ENCODE measurements at regions not wholly inside any gene's neighbourhood (a gene's known extent, or its start where the extent isn't known, plus 50 kb on each side); places are given as distances from the start of the nearest gene placed in this dataset.

- H3K9me3 ChIP-seq (replicated peaks in 1 of 3): no peaks in the 10 kb centered on the region
- H3K27me3 ChIP-seq: no peaks in the 10 kb centered on the region
- H3K27ac ChIP-seq: no peak overlapping the region
- TF ChIP-seq CTCF (IDR thresholded peaks at IDR 0.05): no peak
- no peak for TF ChIP-seq POLR2A (IDR thresholded peaks at IDR 0.05)
- H3K4me3 ChIP-seq: no peak overlapping the region
- H3K4me1 ChIP-seq (replicated peaks in 1 of 2): no peaks in the 10 kb centered on the region
- no peaks in the 10 kb centered on the region for H3K36me3 ChIP-seq (replicated peaks in 1 of 2)
- no peak for DNase-seq
- intact Hi-C loops (cut with DNase I): no loop called here
- WGBS, 4 donors: 60 to 72% (median 71%) methylated on average over 1 of the region's 1 CpG
These were observed 329.5 kb downstream of the TPBG start for GRCh38 chr6:82693094-82693493.

- DNase-seq: no peak
- WGBS, 4 donors: 68 to 77% (median 72%) methylated on average over 3 of the region's 3 CpGs
- no peaks in the 10 kb centered on the region for H3K36me3 ChIP-seq (replicated peaks in 1 of 2)
- H3K9me3 ChIP-seq (replicated peaks in 1 of 3): no peaks in the 10 kb centered on the region
- H3K4me3 ChIP-seq: no peak overlapping the region
- H3K27ac ChIP-seq: no peak overlapping the region
- H3K4me1 ChIP-seq (replicated peaks in 1 of 2): no peaks in the 10 kb centered on the region
- intact Hi-C loops (cut with DNase I): no loop called here
- TF ChIP-seq CTCF (IDR thresholded peaks at IDR 0.05) (no peak), POLR2A (IDR thresholded peaks at IDR 0.05) (no peak)
- no peaks in the 10 kb centered on the region for H3K27me3 ChIP-seq
These were observed 337.7 kb downstream of the TPBG start for GRCh38 chr6:82701341-82701740.

- WGBS, 4 donors: 45 to 63% (median 55%) methylated on average over 3 of the region's 3 CpGs
- no peak for TF ChIP-seq POLR2A (IDR thresholded peaks at IDR 0.05)
- TF ChIP-seq CTCF (IDR thresholded peaks at IDR 0.05): no peak
- intact Hi-C loops (cut with DNase I): no loop called here
- Histone ChIP-seq H3K27me3 (no peaks in the 10 kb centered on the region), H3K4me1 (replicated peaks in 1 of 2) (no peaks in the 10 kb centered on the region), H3K27ac (no peak overlapping the region), H3K36me3 (replicated peaks in 1 of 2) (no peaks in the 10 kb centered on the region), H3K4me3 (no peak overlapping the region), H3K9me3 (replicated peaks in 1 of 3) (no peaks in the 10 kb centered on the region)
- no peak for DNase-seq
These were observed 339.0 kb downstream of the TPBG start for GRCh38 chr6:82702574-82702973.

- Histone ChIP-seq H3K27ac (no peak overlapping the region), H3K4me1 (replicated peaks in 1 of 2) (no peaks in the 10 kb centered on the region), H3K9me3 (replicated peaks in 1 of 3) (no peaks in the 10 kb centered on the region), H3K36me3 (replicated peaks in 1 of 2) (no peaks in the 10 kb centered on the region), H3K4me3 (no peak overlapping the region), H3K27me3 (no peaks in the 10 kb centered on the region)
- no peak for DNase-seq
- TF ChIP-seq POLR2A (IDR thresholded peaks at IDR 0.05): no peak
- TF ChIP-seq CTCF (IDR thresholded peaks at IDR 0.05): no peak
- WGBS, 4 donors: 57 to 76% (median 66%) methylated on average over 4 of the region's 4 CpGs
- intact Hi-C loops (cut with DNase I): no loop called here
These were observed 339.6 kb downstream of the TPBG start for GRCh38 chr6:82703230-82703629.
